ENCODE measurements at regions not wholly inside any gene's neighbourhood (a gene's known extent, or its start where the extent isn't known, plus 50 kb on each side); places are given as distances from the start of the nearest gene placed in this dataset.
A peak's percentile ranks its signal among the peaks of the same experiment; 100 is the strongest.
"Not testable (repeated sequence)": the region's sequence is repeated elsewhere in the genome, so short reads cannot be mapped to it uniquely, and the experiment has no call there.

DNA sequence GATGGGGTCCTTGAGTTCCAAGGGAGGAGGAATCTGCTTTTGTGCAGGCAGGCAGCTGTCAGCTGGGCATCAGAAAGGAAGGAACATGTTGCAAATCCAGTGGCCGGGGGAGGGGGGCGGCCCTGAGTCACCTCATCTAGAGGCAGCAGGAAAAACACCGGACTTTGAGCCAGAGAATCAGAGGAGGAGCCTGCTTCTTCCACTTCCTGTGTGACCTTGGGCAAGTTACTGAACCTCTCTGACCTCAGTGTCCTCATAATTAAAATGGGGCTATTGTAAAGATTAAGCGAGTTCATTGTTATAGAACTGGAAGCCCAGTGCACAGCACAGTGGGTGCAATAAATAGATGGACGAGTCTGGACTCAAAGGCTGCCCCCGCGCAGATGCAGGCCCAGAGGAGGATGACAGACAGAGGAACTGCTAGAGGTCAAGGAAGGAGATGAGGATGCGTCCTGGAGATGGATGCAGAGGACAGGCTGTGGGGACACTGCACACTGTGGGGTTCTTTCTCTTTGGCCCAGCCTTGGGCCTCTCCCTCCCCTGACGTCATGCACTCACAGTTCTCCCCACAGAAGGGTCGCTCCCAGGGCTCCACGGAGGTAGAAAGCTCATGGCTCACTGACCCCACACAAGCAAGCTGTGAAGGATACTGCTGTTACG lies 714.3 kb downstream of the MATN1 start:
- no peak for DNase-seq

DNA sequence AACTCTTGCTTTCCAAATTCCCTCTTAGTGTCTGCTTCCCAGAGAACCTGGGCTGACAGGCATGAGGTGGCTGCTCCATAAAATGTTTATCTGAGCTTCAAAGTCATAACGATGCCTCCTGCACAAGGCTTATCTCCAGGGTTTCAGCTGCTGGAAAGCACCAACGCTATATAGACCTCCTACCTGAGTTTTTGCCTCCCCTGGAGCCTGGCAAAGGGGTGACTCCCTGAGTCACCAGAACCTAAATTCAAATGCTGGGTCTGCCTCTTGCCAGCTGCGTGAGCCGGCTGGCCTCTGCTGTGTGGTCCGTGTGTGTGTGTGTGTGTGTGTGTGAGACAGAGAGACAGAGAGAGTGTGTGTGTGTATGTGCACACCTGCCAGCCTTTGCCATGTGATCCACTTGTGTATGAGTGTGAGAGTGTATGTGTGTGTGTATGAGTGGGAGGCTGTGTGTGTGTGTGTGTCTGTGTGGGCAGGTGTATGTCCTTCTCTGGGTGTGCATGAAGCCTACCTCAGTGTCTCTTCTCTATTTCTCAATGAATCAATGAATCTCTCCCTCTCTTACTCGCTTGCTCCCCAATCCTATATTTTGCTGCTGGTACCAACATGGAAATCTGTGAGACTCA lies 714.9 kb downstream of the MATN1 start:
- DNase-seq, result no peak

DNA sequence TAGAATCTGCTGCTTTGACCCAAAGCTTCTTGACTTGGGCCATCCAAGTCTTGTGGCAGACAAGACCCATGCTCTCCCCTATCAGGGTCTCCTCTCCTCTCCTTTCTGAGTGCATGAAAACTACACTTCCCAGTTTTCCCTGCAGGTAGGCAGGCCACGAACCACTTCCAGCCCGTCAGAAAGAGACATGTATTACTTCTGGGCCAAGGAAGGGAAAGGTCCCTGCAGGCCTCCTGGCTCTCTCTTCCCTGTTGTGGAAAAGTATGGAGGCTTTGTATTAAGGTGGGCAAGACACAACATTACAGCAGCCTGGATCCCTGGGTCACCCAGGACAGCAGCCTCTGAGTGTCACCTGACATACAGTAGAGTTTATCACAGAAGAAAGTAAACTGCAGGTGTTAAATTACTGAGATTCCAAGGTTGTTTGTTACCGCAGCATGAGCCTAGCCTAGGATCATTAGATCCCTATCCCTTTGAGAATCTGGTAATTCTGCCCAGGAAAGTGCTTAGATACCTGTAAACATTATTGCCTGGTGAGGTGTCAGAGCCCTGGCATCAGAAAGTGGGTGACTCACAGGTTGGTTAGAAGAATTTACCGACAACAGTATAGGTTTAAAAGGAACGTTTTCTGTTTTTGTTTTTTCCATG lies 717.3 kb downstream of the MATN1 start:
- no peak for DNase-seq

- DNase-seq, result no peak
These were observed 721.7 kb downstream of the MATN1 start for GRCh38 chr1:30001732-30002039.

DNA sequence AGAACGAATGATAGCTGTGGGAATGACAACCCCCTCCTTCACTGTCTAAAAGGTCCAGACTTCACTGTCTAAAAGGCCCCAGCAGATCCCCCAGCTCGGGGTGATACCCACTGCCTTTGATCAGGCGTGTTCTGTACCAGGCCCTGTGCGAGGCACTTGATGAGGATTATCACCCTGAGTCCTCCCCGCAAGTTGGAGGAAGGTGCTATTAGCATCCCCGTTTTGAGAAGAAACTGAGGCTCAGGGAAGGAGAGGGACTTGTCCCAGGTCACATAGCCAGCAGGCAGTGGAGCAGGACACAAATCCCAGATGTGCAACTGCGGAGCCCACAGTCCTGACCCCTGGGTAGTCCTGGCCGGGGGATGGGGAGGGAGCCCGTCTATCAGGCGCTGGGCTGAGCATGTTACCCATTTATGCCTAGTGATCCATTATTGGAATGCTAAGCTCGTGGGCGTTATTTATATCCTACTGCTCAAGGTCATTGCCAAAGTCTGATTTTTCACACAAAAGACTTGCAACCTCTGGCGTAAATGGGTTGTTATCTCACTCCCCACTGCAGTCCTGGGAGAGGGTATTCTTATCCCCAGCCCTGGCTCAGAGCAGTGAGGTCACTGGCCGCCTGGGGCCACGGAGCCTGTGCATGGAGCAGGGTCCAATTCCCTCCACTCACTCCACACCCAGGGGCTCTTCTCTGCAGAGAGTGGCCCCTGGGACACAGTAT lies 722.2 kb downstream of the MATN1 start:
- DNase-seq, result no peak

DNA sequence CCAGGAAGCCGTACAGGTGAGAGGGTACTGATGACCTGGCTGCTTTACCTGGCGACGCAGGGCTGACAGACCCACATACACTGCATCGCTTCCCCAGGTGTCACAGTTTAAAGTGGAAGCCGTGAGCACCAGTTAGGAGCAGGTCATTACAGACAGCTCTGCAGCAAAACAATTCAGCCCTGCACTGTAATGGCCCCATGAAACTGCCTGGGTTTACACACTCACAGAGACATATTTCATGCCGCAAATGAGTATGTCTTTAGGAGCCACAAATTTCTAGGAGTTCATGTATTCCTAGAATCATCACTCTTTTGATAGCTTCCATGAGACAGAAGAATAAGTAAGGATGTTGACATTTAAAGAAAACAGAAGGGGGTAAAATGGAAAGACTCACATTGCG lies 723.1 kb downstream of the MATN1 start:
- DNase-seq, result no peak

- no peak for DNase-seq
These were observed 723.8 kb downstream of the MATN1 start for GRCh38 chr1:29999595-29999994.

GRCh38 chr1:29998686-29999085 lies 724.7 kb downstream of the MATN1 start:
- DNase-seq, result no peak

DNA sequence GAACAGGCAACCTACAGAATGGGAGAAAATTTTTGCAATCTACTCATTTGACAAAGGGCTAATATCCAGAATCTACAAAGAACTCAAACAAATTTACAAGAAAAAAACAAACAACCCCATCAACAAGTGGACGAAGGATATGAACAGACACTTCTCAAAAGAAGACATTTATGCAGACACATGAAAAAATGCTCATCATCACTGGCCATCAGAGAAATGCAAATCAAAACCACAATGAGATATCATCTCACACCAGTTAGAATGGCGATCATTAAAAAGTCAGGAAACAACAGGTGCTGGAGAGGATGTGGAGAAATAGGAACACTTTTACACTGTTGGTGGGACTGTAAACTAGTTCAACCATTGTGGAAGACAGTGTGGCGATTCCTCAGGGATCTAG lies 725.6 kb downstream of the MATN1 start:
- DNase-seq, result not testable (repeated sequence)

DNA sequence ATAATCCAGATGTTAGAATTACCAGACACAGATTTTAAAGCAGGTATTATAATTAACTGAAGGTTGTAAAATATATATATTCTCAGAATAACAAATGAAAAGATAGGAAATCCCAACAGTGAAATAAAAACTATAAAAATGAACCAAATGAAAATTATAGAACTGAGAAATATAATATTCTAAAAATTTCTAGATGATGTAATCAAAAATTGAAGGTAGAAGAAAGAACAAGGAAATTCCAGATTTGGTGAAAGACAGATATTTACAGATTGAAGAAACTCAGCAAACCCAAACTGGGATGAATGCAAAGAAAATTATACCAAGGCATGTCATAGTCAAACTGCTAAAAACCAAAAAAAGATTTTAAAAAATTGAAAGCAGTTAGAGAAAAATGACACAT lies 729.4 kb downstream of the MATN1 start:
- DNase-seq, result no peak

DNA sequence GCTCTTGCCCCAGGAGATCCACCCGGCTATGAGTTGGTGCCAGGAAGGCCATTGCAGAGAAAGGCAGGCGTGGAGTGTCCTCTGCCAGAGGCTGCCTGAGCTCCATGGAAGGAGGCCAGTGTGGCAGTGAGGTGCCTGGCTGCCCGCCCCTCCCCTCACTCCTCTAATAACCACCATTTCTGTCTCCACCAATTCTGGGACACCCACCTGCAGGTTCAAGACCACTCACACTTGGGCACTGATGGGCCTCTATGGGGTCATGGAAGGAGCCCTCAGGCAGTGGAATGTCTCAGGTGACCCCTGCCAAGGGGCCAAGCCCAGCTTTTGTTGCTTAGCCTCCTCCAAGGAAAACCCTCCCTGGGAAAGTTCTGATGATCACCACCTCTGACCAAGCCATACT lies 731.6 kb downstream of the MATN1 start:
- DNase-seq, result no peak

- no peak for DNase-seq
These were observed 732.4 kb downstream of the MATN1 start for GRCh38 chr1:29991025-29991424.

DNA sequence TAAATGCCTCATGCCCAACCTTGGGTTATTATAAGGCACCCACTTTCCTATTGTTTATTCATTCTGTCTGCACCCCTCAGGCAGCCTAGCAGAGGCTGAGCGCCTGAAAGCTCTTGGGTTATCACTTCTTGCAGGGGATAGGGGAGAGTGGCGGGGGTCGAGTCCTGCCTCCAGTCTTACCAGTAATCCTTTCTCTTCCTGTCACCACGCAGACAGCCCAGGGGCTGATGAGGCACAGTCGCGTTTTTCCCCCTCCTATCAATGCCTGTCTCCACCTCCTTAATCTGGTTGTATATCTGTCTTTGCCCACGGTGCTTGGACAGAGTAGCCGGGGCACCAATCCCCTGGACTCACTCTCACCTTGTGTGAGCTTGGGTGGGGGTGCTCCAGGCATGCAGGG lies 733.1 kb downstream of the MATN1 start:
- no peak for DNase-seq

GRCh38 chr1:29986986-29987385 lies 736.4 kb downstream of the MATN1 start:
- DNase-seq, result no peak

DNA sequence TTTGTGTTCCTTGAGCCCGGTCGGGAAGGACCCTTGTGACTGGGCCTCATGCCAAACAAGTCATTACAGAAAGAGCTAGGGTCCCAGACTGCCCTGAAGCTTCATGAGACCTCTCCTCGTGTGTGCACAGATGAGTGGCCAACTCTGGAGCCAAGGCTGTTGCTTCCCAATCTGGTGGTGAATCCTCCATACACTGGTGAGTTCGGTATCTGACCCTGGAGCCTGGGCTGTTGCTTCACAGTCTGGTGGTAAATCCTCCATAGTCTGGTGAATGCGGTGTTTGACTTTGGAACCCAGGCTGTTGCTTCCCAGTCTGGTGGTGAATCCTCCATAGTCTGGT lies 737.8 kb downstream of the MATN1 start:
- no peak for DNase-seq

- DNase-seq, result no peak
These were observed 738.4 kb downstream of the MATN1 start for GRCh38 chr1:29984862-29985605.

- DNase-seq, result no peak
These were observed 739.1 kb downstream of the MATN1 start for GRCh38 chr1:29984166-29984861.

- DNase-seq, result no peak
These were observed 740.1 kb downstream of the MATN1 start for GRCh38 chr1:29983321-29983720.

- no peak for DNase-seq
These were observed 741.7 kb downstream of the MATN1 start for GRCh38 chr1:29981586-29982239.

DNA sequence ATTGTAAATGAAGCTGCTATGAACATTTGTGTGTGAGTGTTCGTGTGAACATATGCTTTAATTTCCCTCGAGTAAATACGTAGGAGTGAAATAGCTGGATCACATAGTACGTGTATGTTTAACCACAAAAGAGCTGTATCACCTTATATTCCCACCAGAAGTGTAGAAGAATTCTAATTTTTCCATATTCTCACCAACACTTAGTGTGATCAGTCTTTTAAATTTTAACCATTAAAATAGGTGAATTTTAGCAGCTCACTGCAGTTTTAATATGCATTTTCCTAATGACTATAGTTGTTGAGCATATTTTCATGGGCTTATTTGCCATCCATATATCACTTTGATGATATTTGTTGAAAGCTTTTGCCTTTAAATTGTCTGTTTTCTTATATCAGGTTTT lies 741.2 kb downstream of the PTPRU start:
- DNase-seq, result no peak

GRCh38 chr1:29975036-29975694 lies 738.8 kb downstream of the PTPRU start:
- peak; percentile 39 for DNase-seq

DNA sequence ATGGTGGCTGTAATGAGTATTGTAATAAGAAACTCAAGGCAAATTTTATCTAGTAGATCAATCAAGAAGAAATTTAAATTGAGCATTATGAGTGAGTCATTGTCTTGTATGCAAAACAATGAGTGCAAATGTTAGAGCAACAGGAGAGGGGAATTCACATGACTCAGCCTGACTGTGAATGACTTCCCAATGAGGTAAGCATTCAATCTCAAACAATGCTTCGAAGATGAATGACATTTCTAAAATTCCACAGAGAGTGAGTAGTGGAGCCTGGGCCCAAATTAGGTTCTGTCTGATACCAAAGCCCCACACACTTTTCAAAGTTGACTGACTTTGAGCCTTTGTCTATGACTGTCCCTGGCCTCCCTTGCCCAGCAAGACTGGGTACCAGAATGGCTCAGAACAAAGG lies 738.0 kb downstream of the PTPRU start:
- DNase-seq, result peak; percentile 79

Data from fibroblast of skin of right quadriceps (primary cell).